ENCODE measurements at regions not wholly inside any gene's neighbourhood (a gene's known extent, or its start where the extent isn't known, plus 50 kb on each side); places are given as distances from the start of the nearest gene placed in this dataset.
A peak's percentile ranks its signal among the peaks of the same experiment; 100 is the strongest.

GRCh38 chr11:122220321-122220720, 104.3 kb upstream of the BLID start:
- Histone ChIP-seq H3K9me3 (replicated peaks in 1 of 3) (no peaks in the 10 kb centered on the region), H3K4me3 (no peak overlapping the region), H3K27me3 (no peaks in the 10 kb centered on the region), H3K4me1 (replicated peaks in 1 of 2) (peaks cover 0 to 3% of the 10 kb centered on the region in 2 donors), H3K27ac (no peak overlapping the region), H3K36me3 (replicated peaks in 1 of 2) (no peaks in the 10 kb centered on the region)
- no peak for TF ChIP-seq POLR2A (IDR thresholded peaks at IDR 0.05)
- TF ChIP-seq CTCF (IDR thresholded peaks at IDR 0.05): no peak
- DNase-seq: no peak
- WGBS, 4 donors: 75 to 90% (median 87%) methylated on average over 2 of the region's 2 CpGs
- intact Hi-C loops (cut with DNase I): no loop called here

- Histone ChIP-seq H3K9me3 (replicated peaks in 1 of 3) (no peaks in the 10 kb centered on the region), H3K27me3 (no peaks in the 10 kb centered on the region), H3K36me3 (replicated peaks in 1 of 2) (no peaks in the 10 kb centered on the region), H3K27ac (no peak overlapping the region), H3K4me3 (no peak overlapping the region), H3K4me1 (replicated peaks in 1 of 2) (peaks cover 0 to 7% of the 10 kb centered on the region in 2 donors)
- 91 to 96% (median 92%) methylated on average over 3 of the region's 3 CpGs for WGBS, 4 donors
- no peak for TF ChIP-seq POLR2A (IDR thresholded peaks at IDR 0.05)
- TF ChIP-seq CTCF (IDR thresholded peaks at IDR 0.05): no peak
- intact Hi-C loops (cut with DNase I): loop anchor here (5.0 to 10.0 kb wide), 2 partner anchors 285 to 288 kb away; no protein-coding TSS in a partner anchor
- DNase-seq: no peak
Measured at GRCh38 chr11:122219791-122220190, 103.8 kb upstream of the BLID start.

- intact Hi-C loops (cut with DNase I): loop anchor here (5.0 to 10.0 kb wide), 2 partner anchors 289 to 292 kb away; no protein-coding TSS in a partner anchor
- H3K9me3 ChIP-seq (replicated peaks in 1 of 3): no peaks in the 10 kb centered on the region
- H3K4me1 ChIP-seq (replicated peaks in 1 of 2): peaks cover 0 to 9% of the 10 kb centered on the region in 2 donors
- no peaks in the 10 kb centered on the region for H3K36me3 ChIP-seq (replicated peaks in 1 of 2)
- 24 to 43% (median 27%) methylated on average over 7 to 11 of the region's 11 CpGs for WGBS, 4 donors
- peak; percentile 65 to 91 (median 82) for DNase-seq
- H3K4me3 ChIP-seq: no peak overlapping the region
- peak overlapping the region in 2 of 5 donors; percentile 19 to 50 for H3K27ac ChIP-seq
- H3K27me3 ChIP-seq: no peaks in the 10 kb centered on the region
- TF ChIP-seq CTCF (IDR thresholded peaks at IDR 0.05) (peak; percentile 86 to 95 (median 92)), POLR2A (IDR thresholded peaks at IDR 0.05) (no peak)
Measured at GRCh38 chr11:122215244-122215992, 99.4 kb upstream of the BLID start.

- Histone ChIP-seq H3K4me3 (no peak overlapping the region), H3K27ac (peak overlapping the region in 2 of 5 donors; percentile 19 to 50), H3K9me3 (replicated peaks in 1 of 3) (no peaks in the 10 kb centered on the region), H3K36me3 (replicated peaks in 1 of 2) (no peaks in the 10 kb centered on the region), H3K4me1 (replicated peaks in 1 of 2) (peaks cover 0 to 17% of the 10 kb centered on the region in 2 donors), H3K27me3 (no peaks in the 10 kb centered on the region)
- WGBS, 4 donors: 46 to 56% (median 48%) methylated on average over 2 of the region's 2 CpGs
- intact Hi-C loops (cut with DNase I): loop anchor here in 1 of 2 donors (10.0 kb wide), 1 partner anchor 290 kb away; no protein-coding TSS in a partner anchor
- DNase-seq: no peak
- no peak for TF ChIP-seq CTCF (IDR thresholded peaks at IDR 0.05)
- TF ChIP-seq POLR2A (IDR thresholded peaks at IDR 0.05): no peak
Measured at GRCh38 chr11:122214567-122214966, 98.6 kb upstream of the BLID start.

Measured in adrenal gland (tissue), 9 donors.